Non-pigmented ciliary epithelial cell (primary cell): ENCODE measurements at regions not wholly inside any gene's neighbourhood (a gene's known extent, or its start where the extent isn't known, plus 50 kb on each side); places are given as distances from the start of the nearest gene placed in this dataset.
"Not testable (repeated sequence)": the region's sequence is repeated elsewhere in the genome, so short reads cannot be mapped to it uniquely, and the experiment has no call there.

Experiments
- DNase-seq: peaks from one replicate; pipeline ENCODE4 v3.0.0-alpha.2; 2010; ENCODE audit warnings: low read depth

DNA sequence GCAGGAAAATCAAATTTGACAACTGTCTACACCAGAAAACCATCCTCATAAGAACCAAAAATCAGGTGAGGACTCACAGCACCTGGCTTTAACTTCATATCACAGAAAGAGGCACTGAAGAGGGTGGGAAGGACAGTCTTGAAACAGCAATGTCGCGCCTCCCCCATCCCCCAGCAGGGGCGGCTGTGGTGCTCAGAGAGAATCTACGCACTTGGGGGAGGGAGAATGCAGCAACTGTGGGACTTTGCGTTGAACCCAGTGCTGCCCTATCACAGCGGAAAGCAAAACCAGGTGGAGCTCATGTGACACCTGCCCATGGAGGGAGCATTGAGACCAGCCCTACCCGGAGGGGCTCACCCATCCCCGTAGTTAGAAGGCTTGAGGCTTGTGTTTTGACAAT, 191.8 kb downstream of the MSX2 start:
- DNase-seq: no peak

DNA sequence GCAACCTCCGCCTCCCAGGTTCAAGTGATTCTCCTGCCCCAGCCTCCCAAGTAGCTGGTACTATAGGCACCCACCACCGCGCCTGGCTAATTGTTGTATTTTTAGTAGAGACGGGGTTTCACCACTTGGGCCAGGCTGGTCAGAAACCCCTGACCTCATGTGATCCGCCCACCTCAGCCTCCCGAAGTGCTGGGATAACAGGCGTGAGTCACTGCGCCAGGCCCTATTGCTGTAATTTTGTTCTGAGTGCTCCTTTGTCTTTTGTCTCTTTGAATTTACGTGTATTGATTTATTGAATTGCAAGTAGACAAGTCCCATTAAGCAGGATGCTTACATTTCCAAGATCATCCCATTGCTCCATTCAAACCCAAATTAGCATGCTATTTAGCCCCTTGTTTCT, 186.7 kb downstream of the MSX2 start:
- no peak for DNase-seq

DNA sequence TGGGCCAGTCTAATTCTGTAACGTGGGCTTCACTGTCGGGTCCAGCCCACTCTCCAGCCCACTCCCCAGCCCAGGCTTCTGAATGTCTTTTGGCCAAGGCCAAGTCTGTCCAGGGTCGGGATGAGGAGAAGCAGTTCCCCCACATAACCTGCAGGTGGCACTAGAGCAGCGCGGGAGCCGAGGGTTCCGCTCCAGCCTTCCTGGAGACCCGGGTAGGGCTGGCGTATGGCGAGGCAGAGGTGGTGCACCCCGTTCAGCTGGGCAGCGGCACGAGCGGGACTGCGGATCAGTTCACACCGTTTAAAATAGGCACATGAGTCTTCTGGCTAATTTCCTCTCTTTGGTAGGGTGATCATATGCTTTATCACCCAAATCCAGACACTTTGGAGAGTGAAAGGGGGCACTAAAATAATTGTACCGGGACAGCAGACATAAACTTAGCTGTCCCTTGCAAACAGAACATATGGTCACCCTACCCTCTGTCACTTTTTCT, 185.9 kb downstream of the MSX2 start:
- DNase-seq: no peak

DNA sequence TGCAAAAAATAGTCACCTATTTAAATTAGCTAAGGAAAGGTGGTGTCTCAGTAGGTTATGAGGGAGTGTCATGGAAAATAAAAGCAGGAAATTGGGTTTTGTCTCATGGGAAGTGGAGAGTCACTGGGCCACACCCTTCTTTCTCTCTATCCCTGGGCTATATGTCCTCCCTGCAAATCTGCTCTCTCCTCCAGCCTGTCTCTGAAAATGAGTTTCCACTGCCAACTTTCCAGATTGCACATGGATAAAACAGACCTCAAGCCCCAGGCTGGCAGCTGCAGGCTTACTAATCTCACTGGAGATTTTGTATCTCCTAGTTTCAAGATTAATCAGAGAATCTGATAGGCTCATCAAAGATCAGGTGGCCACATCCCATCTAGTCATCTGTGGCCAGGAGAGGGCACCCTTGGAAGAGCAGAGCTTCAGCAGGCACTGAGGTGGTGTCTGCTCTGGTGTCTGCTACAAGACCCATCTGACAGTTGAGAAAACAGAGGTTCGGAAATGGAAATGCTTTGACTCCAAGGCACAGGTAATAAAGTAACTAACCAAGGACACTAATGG, 178.9 kb downstream of the MSX2 start:
- no peak for DNase-seq

DNA sequence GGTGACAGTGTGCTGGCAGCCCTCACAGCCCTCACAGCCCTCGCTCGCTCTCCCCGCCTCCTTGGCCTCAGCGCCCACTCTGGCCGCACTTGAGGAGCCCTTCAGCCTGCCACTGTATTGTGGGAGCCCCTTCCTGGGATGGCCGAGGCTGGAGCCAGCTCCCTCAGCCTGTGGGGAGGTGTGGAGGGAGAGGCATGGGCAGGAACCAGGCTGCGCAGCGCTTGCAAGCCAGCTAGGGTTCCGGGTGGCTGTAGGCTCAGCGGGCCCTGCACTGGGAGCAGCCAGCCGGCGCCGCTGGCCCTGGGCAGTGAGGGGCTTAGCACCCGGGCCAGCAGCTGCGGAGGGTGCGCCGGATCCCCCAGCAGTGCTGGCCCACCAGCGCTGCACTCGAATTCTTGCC, 177.0 kb downstream of the MSX2 start:
- no peak for DNase-seq

DNA sequence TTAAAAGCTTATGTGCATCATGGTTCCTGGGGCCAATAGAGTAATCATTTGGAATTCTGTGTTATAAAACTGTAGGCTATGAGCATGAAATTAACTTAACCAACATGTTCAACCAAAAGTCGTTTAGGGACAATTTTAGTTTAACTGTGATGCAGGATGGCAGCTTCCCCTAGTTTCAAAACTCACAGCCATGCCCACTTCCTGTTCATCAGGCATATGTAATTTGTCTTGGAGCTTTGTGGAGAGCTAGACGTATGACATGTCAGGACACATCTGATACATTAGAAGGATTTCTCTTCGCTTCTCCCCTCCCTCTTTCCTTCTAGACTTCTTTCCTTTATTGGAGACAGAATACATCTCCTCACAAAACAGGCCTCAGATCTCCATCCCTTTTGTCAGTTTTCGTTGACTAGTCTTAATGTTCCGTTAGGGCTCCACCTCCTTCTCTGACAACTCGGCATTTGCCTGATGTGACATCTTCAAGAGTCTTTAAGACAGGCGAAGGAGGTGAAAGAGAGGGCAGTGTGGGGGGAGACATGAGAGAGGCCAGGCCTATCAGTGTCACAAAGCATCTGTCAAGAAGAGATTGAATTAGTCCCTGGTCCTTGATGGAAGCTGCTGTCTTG, 176.0 kb downstream of the MSX2 start:
- DNase-seq: no peak

DNA sequence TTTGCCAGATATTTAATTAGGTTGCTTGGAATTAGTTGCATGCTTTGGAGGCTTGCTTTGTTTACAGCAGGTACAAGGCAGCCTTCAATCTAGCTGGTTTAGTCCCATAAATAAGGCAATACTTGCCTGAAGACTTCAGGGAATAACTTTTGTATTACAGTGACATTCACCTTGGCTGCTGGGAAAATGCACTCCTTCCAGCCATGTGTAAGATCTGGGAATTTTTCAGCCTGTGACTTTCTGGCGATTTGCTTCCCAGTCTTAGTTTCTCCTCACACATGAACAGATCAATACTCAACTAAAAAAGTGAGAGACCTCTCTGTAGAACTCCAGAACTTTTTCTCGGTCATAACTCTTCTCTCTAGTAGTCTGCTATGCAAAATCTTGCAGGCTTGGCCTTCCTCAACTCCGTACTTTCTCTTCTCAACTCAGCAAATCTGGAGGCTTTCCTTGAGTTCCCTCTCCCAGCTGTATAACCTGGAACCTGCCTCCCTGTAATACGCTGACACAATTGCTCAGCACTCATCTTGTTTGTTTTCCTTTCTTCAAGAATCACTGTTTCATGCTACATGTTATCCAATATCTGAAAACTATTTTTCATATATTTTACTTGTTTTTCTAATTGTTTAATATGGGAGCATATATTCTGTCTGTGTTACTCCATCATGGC, 173.0 kb downstream of the MSX2 start:
- no peak for DNase-seq

DNA sequence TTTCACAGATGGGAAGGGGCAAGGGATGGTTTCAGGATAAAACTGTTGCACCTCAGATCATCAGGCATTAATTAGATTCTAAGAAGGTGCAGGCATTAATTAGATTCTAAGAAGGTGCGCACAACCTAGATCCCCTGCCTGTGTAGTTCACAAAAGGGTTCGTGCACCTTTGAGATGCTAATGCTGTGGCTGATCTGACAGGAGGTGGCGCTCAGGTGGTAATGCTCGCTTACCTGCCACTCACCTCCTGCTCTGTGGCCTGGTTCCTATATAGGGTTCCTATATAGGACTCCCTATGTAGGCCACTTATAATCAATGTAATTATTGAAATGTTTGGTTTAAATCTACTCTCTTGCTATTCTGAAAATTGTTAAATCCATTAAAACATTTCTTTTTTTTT, 171.0 kb downstream of the MSX2 start:
- no peak for DNase-seq

DNA sequence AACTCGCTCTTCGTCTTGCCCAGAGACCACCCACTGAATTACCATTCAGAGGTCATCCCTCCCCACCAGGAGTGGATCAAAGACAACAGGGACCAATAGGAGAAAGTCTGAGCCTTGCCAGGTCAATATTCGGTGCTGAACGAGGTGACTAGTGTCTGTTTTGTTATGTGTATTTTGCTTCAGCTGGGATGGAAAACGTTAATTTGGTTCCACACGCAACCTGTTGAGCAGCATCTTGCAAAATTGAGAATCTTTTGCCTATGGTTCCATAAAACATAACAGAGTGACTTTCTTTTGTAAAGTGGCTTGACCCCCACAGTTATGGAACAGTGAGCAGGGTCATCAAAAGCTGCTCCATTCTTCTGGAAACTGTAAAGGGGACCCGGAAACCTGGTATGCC, 168.4 kb downstream of the MSX2 start:
- no peak for DNase-seq

DNA sequence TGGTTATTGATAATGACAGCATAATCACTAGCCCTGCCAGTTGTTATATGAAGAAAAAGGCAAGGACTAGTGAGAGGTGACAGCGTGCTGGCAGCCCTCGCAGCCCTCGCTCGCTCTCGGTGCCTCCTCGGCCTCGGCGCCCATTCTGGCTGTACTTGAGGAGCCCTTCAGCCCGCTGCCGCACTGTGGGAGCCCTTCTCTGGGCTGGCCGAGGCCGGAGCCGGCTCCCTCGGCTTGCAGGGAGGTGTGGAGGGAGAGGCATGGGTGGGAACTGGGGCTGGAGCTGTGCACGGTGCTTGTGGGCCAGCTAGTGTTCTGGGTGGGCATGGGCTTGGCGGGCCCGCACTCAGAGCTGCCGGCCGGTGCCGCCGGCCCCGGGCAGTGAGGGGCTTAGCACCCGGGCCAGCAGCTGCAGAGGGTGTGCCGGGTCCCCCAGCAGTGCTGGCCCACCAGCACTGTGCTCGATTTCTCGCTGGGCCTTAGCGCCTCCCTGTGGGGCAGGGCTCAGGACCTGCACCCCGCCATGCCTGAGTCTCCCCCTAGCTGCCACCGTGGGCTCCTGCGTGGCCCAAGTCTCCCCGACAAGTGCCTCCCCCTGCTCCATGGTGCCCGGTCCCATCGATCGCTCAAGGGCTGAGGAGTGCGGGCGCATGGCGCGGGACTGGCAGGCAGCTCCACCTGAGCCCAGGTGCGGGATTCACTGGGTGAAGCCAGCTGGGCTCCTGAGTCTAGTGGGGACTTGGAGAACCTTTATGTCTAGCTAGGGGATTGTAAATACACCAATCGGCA, 156.2 kb downstream of the MSX2 start:
- DNase-seq: not testable (repeated sequence)

DNA sequence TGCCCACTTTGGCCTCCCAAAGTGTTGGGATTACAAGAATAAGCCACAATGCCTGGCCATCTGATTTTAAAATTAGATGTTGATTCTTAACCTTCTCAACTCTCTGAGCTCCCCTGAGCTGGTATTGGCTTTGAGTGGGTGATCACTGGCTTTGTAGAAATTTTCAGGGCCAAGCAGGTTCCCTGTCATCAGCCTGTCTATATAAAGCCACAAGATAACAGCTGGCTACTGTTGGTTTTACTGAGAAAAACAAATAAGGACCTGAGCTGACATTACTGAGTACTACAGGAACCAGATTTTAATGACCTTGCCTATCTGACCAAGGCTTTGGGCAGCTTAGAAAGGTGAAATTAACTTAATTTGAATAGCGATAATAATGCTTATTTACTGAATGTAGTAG, 153.6 kb downstream of the MSX2 start:
- no peak for DNase-seq

DNA sequence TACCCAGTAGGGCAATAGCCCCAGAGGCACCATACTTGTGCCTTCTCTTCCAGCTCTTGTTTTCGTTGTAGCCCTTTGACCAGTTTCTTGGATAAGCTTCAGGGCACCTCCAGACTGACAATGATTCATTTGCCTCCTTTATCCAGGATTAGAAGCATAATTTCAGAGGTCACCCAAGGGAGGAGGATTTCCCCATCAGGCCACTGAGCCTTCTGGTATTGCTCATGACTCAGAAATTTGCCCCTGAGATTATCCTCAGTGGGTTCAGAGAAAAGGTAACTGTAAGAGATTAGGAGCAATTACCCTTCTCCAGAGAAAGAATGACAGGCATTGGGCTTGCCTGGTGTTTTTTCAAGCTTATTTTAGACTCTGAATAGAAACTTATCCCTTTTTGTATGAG, 147.9 kb downstream of the MSX2 start:
- no peak for DNase-seq

DNA sequence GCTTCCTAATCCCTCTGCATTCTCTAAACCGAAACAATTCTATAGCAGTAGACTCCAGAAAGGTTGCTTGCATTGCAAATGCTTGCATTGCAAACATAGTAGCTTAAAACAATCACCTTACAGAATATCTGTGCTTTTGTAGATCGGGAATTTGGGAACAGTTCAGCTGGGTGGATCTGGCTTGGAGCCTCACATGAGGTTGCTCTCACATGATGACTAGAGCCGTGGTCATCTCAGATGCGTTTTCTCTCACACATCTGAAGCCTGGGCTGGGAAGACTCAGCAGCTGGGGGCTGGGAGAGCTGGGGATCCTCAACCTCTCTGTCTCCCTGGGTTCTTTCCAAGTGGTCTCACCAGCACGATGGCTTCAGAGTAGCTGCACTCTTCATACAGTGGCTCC, 127.8 kb downstream of the MSX2 start:
- DNase-seq: no peak

DNA sequence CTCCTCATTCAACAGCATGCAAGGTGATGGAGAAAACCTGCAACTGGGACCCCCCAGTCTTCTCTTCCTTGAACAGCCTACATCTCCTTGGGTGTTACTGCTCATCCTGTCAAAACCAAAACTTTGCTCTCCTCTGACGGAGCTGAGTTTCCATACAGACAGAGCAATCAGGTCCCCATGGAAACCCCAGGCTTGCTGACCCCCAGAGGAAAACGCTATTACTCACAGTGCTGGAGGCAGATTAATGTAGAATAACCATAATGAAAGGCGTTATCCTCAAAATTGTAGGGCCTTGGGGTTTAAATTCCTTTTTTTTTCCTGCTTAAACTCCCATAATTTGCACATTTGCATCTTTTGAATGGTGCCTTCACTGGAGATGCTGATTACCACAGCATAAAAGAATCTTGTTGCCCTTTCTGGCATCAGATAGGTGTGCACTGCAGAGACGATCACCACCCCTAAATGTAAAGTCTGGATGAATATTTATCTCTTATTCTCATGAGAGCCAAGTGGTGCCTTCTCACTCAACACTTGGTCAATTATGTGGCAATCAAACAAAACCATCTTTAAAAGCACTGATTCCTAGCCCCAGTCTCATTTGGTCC, 126.3 kb downstream of the MSX2 start:
- DNase-seq: no peak

DNA sequence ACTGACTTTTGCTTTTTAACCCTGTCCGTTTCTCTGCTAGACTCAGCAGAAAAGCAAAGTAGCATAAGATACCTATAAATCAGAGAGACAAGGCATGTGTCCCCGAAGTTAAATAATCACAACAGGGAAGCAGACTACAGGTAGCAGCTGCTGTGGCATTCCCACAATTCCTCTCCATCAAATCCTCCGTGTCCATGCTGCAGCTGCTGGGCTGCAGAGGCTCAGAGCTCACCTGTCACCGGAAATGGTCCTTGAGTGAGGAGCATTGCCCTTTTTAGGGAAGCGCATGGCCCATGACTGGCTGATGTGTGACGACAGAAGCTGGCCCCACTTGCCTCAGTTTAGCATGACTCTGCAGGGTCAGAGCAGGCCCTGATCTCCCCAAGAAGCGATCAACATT, 125.0 kb downstream of the MSX2 start:
- no peak for DNase-seq

DNA sequence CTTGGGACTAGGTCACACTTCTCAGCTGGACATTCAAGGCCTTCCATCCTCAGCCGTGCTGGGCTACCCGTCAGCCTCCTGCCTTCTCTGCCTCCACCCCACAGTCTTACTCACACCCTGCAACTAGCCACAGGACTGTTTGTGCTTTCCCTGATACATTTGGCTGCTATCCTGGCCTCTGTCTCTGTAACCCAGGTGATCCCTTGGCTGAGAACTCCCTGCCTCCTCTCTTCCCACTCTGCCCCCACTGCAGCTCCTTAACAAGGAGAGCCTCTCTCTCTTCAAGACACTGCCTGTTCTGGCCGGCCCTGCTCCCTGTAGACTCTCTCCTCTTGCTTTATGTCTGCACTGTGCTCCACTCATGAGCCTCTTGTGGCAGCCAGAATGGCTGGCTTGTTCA, 120.6 kb downstream of the MSX2 start:
- DNase-seq: no peak

DNA sequence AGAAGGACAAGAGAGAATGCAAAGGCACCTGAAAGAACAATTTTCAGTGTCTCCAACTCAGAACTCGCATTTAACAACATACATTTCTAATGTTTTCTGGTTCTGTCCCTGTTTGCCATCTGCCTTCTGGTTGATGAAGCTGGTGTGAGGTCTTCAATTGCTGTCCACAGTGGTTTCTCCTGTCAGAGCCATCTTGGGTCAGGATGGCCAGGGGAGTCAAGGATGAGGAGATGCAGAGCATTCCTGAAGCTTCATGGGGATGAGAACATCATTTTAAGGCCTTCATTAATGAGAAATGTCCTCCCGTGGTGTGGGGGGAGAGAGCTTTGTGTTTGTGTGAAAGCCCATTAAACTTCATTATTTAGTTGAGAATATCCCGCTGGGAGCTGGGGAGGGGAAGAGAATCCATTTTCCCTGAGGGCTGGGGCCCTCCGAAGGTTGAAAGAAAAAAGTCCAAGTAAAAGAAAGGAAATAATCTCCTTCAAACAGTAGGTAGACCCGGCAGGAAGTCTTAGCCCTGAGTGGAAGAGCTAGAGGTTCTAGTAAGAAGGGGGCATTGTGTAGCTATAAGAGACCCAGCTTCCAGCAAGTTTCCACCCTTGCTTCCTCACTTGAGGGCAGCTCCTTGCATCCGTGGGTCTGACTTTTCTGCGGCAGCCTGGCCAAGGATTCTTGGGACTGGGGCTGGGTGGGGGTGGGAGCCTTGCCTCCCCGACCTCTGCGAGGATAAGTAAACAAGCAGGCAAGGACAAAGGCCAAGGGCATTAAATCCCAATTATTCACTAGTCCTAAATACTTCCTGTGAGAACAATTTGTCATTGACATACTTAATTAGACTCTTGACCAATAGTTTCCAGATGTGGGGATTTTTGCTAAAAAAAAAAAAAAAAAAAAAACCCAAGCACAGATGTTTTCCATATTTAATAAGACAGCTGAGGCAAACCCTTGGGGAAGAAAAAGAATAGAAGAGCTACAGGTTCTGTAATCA, 119.2 kb downstream of the MSX2 start:
- DNase-seq: no peak

DNA sequence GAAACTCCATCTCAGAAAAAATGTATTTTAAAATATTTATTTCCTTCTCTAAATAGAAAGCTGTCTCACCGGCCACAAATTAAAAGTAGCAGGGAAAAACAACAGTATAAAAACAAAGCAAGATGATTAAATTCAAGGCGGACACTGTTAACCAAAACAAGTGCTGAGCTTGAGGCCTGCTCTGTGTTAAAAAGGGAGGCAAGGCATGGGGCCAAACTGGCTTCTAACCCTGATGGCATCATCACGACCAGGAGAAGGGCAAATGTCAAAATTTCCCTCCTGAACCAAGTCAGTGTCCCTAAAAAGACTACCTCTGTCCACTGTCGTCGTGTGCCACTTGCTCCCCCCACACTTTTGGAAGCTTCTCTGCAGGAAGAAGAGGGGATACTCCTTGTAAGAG, 116.1 kb downstream of the MSX2 start:
- no peak for DNase-seq

DNA sequence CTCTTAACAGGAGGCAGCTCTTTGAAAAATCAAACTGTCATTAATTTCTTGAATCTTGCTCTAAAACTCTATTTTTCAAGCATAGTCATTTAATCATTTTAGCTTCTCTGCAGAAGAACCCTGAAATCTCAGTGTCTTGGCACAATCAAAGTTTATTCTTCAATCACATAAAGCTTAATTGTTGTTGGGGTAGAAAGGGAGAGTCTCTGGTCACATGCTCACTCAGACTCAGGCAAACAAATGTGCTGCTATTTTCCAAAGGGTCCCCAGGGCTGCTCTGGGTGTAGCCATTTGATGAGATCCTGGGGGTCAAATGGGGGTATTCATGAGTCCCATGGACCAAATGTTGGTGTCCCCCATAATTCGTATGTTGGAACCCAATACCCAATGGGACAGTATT, 114.8 kb downstream of the MSX2 start:
- no peak for DNase-seq

DNA sequence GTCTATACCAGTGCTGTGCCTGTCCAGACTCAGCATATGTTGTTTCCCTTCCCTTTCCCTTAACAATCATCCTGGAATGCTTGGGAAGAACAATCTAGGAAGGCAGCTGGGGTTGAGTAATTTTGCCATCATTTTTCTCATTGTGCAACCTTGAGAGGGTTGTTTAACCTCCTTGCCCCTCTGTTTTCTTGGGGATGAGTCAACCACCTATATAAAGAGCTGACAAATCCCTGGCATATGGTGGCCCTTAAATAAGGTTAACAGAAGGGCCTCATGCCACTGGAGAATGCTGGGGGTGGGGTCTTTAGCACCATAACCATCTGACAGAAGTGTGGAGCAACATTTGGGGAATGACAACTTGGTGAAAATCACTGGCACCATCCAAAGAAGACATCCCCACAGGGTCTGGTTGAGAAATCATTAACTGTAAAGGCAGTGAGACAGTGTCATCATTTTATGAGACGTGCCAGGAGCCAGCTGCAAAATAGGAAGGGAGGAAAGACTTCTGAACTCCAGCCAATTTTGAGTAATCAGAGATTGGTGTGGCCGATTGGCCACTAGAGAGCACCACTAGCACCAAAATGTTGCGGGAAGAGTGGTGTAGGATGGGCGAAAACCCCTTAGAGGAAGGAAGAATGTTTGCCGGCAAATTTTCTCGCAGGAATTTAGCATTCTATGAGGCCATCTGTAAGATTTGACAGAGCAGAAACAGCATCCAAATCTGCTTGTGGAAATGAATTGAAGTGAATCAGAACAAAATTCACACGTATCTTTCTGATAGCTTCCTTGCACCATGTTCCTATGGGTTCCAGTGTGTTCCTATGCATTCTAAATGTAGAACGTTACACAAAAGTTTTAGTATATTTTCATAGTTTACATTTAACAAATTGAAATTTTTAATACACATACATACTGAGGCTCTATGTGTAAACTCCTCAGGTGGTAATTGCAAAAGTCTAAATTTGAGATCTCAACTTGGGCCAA, 113.8 kb downstream of the MSX2 start:
- no peak for DNase-seq
